Lung (tissue), 11 donors: ENCODE measurements at regions not wholly inside any gene's neighbourhood (a gene's known extent, or its start where the extent isn't known, plus 50 kb on each side); places are given as distances from the start of the nearest gene placed in this dataset.

Experiments used
- ATAC-seq: fragments of 200-7000 bp; cut with Tn5 transposase; one replicate; pipeline ENCODE4 v1.9.1; 2020; ENCODE audit warnings: moderate number of reproducible peaks; ENCODE audit not compliant: insufficient read depth, low FRiP score
- DNase-seq, 3 donors: peaks; one replicate each; pipeline ENCODE4 v3.0.0-alpha.2; 2013 to 2017
- H3K27ac ChIP-seq, 2 donors: one replicate each; pipeline ENCODE4 v1.5.1; 2013; ENCODE audit warnings: mild to moderate bottlenecking in 2 of 2, moderate library complexity in 2 of 2, control low read depth in 1 of 2, inconsistent platforms in 1 of 2, low read depth in 1 of 2, low read length in 1 of 2
- H3K27me3 ChIP-seq, 3 donors: one replicate each; pipeline ENCODE4 v1.5.1; 2013; ENCODE audit warnings: low read length in 2 of 3; ENCODE audit not compliant: control insufficient read depth in 3 of 3, insufficient read depth in 3 of 3
- H3K36me3 ChIP-seq, 4 donors: one replicate each; pipeline ENCODE4 v1.5.1; 2013; ENCODE audit warnings: low read length in 4 of 4, mild to moderate bottlenecking in 1 of 4, moderate library complexity in 1 of 4; ENCODE audit not compliant: control insufficient read depth in 4 of 4, insufficient read depth in 4 of 4
- H3K4me1 ChIP-seq, 5 donors: one replicate each; pipeline ENCODE4 v1.5.1; 2013; ENCODE audit warnings: low read length in 5 of 5, mild to moderate bottlenecking in 2 of 5, moderate library complexity in 1 of 5; ENCODE audit not compliant: control insufficient read depth in 5 of 5, insufficient read depth in 5 of 5
- H3K4me3 ChIP-seq: one replicate; pipeline ENCODE4 v1.5.1; 2013; ENCODE audit warnings: mild to moderate bottlenecking, control low read depth, moderate library complexity
- H3K9ac ChIP-seq, 2 donors: one replicate each; pipeline ENCODE4 v1.5.1; 2013; ENCODE audit warnings: low read length in 2 of 2, control low read depth in 1 of 2; ENCODE audit not compliant: insufficient read depth in 1 of 2
- H3K9me3 ChIP-seq, 4 donors: one replicate each; pipeline ENCODE4 v1.5.1; 2013; ENCODE audit warnings: low read length in 3 of 4, mild to moderate bottlenecking in 1 of 4, moderate library complexity in 1 of 4; ENCODE audit not compliant: control insufficient read depth in 4 of 4, insufficient read depth in 3 of 4
- CTCF ChIP-seq: IDR thresholded peaks from 2 replicates; pipeline ENCODE4 v1.5.1; 2012; ENCODE audit warnings: mild to moderate bottlenecking; ENCODE audit errors: control extremely low read depth, extremely low read depth
- WGBS, 2 donors: extraction: QIAGEN DNeasy Blood & Tissue Kit; methylation state at CpG; one replicate each; pipeline ENCODE4 v1.1.7; 2013; 5-methylcytosine and 5-hydroxymethylcytosine counted together
- donor health status: control.
- donor health status: control.
- donor health status: Bipolar disorder and iron deficiency.
- donor health status: healthy.
- donor health status: DM: yes; HTN: yes; CAD: no.

GRCh38 chr2:75353131-75353530 is 153.8 kb upstream of the TACR1 start:
- DNase-seq = no peak
- no peak for ATAC-seq
- Histone ChIP-seq H3K4me3 (no peak overlapping the region), H3K9ac (no peak overlapping the region), H3K9me3 (no peaks in the 10 kb centered on the region), H3K27ac (no peak overlapping the region), H3K27me3 (no peaks in the 10 kb centered on the region), H3K36me3 (no peaks in the 10 kb centered on the region), H3K4me1 (no peaks in the 10 kb centered on the region)
- TF ChIP-seq CTCF = no peak

- no peaks in the 10 kb centered on the region for H3K36me3 ChIP-seq
- no peaks in the 10 kb centered on the region for H3K27me3 ChIP-seq
- no peaks in the 10 kb centered on the region for H3K4me1 ChIP-seq
- no peaks in the 10 kb centered on the region for H3K9me3 ChIP-seq
- H3K27ac ChIP-seq = no peak overlapping the region
- H3K9ac ChIP-seq = no peak overlapping the region
- ATAC-seq = no peak
- no peak for DNase-seq
- 85 to 86% methylated on average over 1 of the region's 1 CpG for WGBS, 2 donors
- H3K4me3 ChIP-seq = no peak overlapping the region
- TF ChIP-seq CTCF = no peak
These were observed 149.0 kb upstream of the TACR1 start for GRCh38 chr2:75348307-75348706.

GRCh38 chr2:75344146-75344545 is 144.8 kb upstream of the TACR1 start:
- Histone ChIP-seq H3K4me1 (peaks cover 0 to 8% (median 0%) of the 10 kb centered on the region in 5 donors), H3K9ac (no peak overlapping the region), H3K9me3 (no peaks in the 10 kb centered on the region), H3K27me3 (no peaks in the 10 kb centered on the region), H3K4me3 (no peak overlapping the region), H3K27ac (no peak overlapping the region), H3K36me3 (no peaks in the 10 kb centered on the region)
- DNase-seq (no peak), ATAC-seq (no peak)
- no peak for TF ChIP-seq CTCF
- WGBS, 2 donors = 92 to 96% methylated on average over 1 of the region's 1 CpG

GRCh38 chr2:75342504-75343175 is 143.3 kb upstream of the TACR1 start:
- no peak for DNase-seq
- Histone ChIP-seq H3K9ac (no peak overlapping the region), H3K4me3 (no peak overlapping the region), H3K36me3 (no peaks in the 10 kb centered on the region), H3K9me3 (no peaks in the 10 kb centered on the region), H3K27me3 (no peaks in the 10 kb centered on the region), H3K4me1 (peaks cover 0 to 8% (median 0%) of the 10 kb centered on the region in 5 donors), H3K27ac (no peak overlapping the region)
- 87 to 88% methylated on average over 1 of the region's 1 CpG for WGBS, 2 donors
- TF ChIP-seq CTCF = no peak
- ATAC-seq = no peak
